Fibroblast of skin of left quadriceps (primary cell): ENCODE measurements at regions not wholly inside any gene's neighbourhood (a gene's known extent, or its start where the extent isn't known, plus 50 kb on each side); places are given as distances from the start of the nearest gene placed in this dataset.
"Not testable (repeated sequence)": the region's sequence is repeated elsewhere in the genome, so short reads cannot be mapped to it uniquely, and the experiment has no call there.

Experiments
- DNase-seq, 2 experiments: peaks; one replicate each; pipeline ENCODE4 v3.0.0-alpha.2; 2013; ENCODE audit warnings: low read depth in 2 of 2

GRCh38 chr9:74172874-74173273, 324.3 kb upstream of the RORB start:
- no peak for DNase-seq

DNA sequence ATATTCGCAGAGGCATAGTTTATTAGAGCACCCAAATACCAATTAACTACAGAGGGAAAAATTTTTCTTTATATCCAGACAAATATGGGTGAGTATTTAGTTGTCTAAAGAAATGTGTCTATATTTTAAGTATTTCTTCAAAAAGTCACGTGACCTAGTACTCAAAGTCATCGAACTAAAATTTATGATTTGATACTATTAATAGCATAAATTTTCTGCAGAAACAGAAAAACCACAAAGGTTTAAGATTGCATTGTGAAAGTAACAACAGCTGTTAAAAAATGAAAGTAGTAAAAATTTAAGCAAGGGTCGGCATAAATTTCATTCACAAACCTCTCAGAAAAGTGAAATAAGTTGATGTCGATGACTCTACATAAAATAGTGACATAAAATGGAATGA, 323.9 kb upstream of the RORB start:
- no peak for DNase-seq

DNA sequence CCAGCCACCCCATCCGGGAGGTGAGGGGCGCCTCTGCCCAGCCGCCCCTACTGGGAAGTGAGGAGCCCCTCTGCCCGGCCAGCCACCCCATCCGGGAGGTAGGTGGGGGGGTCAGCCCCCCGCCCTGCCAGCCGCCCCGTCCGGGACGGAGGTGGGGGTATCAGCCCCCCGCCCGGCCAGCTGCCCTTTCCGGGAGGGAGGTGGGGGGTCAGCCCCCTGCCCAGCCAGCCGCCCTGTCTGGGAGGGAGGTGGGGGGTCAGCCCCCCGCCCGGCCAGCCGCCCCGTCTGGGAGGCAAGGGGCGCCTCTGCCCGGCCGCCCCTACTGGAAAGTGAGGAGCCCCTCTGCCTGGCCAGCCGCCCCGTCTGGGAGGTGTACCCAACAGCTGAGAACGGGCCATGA, 299.4 kb upstream of the RORB start:
- not testable (repeated sequence) for DNase-seq

- no peak for DNase-seq
Observed at GRCh38 chr9:74205056-74205455, 292.1 kb upstream of the RORB start.

GRCh38 chr9:74218385-74219063, 278.6 kb upstream of the RORB start:
- no peak for DNase-seq

GRCh38 chr9:74220327-74220726, 276.8 kb upstream of the RORB start:
- no peak for DNase-seq

DNA sequence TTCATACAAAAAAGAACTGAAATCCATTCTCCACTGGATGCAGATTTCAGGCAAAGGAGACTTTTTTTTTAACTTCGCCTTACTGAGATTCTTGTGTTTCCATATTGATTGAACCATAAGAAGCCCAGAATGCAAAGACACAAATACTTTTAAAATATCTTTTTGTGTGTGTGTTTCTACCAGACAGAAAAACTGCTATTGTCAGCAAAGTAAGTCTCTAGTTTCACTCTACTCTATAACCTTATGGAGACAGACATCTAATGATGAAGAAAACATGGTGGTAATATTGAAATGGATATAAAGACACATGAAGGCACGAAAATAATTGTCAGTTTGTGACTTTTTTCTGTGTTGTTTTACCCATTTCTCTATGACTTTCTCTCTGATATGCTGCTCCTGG, 260.3 kb upstream of the RORB start:
- no peak for DNase-seq

GRCh38 chr9:74245866-74246497, 251.2 kb upstream of the RORB start:
- no peak for DNase-seq

DNA sequence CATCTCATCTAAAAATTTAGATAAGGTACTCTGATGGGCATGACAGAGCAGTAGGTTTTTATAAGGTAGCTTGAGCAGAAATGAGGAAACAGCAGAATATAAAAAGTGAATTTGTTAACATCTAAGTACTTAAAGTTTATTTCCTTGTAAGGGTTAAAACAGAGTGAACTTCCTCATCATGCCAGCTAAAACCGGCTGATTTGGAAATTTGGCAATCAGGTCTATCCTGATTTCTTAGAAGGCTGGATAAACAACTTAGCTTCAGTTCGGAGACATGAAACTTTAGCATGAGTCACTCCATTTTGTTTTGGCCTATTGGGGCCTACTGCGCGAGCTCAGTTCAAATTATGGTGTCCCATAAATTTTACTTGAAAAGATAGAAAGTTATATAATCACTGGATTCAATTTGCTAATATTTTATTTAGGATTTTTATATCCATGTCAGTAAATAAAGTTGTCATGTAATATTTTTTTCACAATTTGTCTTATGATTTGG, 241.6 kb upstream of the RORB start:
- DNase-seq = no peak

GRCh38 chr9:74275872-74276508, 221.1 kb upstream of the RORB start:
- DNase-seq = no peak

DNA sequence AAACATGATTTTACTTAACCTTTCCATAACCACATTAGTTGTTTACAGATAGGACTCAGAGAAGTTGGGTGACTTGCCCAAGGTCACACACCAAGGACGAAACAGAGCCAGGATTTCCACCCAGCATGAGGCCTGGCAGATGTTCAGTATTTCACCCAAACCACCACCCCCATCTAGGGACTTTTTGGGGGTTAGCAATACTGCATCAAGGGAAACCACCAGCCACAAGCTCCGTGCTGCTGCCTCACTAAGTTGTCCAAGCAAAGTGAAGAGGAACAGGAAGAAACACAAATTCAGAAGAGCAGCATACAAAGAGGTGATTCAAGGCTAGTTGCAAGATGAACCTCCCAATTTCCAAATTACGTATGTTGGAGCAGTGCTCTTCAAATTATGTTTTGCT, 219.6 kb upstream of the RORB start:
- DNase-seq = no peak

DNA sequence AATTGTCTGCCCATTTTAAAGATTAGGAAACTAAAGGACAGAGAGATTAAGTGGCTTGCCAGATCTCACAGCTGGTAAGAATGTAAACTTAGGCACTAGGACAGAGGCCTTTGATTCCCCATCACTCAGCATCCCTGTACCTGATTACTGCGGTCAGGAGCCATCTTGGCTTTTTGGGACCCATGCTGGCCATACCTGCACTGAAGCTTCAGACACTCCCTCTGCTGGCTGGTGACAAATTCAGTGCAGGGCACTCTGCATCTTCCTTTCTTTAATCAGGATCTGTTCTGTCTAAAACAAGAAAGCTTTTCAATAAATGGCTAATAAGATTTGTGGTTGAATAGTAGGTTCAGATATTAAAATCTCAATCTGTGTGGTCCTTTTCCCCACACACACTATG, 215.5 kb upstream of the RORB start:
- DNase-seq = no peak

DNA sequence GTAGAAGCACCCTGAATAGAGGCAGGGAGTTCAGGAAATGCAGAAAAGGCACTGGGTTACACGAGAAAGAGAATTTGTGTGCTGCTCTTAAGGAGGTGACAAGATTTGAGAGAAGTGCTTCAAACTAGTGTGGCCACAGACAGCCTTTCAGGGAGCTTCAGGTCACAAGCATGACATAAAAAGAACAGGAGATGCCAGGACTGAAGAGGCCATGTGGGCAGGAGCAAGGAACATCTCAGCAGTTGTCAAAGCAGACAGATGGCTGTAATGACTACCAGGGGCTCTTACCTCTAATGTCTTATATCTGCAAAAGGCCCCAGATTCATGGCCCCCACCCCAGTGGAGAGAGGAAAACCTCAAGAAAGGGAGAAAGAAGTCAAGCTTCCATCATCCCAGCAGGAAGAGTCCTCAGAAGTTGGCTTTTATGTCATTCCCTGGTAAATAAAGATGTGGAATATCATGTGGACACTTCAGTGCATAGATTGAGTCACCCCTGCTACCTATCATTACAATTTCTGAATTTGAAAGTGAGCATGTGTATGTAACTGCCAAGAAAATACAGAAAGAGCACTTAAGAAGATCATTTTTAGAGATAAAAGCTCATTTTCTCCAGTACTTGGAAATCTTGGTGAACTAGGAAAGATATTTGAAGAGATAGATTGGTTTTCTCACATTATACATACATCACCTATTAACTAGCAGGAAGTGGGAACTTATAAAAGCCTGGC, 214.4 kb upstream of the RORB start:
- DNase-seq = no peak

DNA sequence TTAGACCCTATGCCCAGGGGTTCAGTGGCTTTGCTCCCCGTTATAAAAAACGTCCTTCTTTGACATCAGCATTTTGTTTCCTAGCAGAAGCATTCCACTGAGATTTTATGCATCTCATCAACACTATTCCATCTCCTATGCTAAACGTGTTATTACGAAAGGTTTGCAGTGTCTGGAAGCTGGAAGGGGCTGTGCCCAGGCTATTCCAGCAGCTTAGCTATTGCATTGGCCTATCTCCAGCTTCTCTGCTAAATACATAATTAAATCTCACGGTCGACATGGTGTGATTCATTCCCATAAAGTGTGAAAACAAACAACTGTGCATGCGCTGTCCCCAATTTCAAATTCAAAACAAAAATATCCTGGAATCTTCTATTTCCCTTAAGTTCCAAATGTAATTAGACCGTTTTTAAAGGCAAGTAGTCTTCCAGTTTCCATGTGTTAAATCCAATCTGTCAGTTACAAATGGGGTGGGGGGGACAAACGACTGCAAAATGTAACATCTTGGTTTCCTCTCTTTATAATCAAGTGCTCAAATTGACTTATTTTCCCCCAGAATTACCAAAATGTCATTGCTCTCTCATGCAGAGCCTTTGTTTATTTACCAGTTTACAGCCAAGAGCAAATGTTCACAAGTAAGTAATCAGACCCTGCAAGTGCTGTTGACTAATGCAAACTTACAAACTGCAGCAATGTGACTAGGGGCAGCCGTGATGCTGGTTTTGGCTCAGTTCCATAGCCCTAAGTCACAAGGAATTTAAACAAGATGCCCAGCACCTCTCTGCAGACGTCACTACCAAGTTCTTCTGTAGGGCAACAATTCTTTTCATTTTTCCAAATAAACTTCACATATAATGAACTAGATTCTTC, 212.3 kb upstream of the RORB start:
- no peak for DNase-seq

DNA sequence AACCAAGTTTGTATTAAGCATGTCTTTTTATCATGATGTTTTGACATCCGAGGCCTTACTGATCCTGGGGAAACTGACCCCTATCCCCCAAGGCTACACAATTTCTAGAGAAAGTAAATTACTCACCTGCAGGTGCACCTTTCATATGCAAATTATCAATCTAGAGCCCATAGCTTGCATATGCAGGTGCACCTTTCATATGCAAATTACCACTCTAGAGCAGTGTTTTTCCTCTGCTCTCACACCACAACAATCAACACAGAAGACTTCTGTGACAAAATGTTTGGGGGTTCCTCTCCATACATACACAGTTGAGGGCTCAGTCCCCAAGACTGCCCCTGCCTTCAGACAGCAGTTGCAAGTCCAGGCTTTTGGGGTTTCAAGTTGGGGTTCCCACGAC, 203.7 kb upstream of the RORB start:
- DNase-seq = no peak

GRCh38 chr9:74303945-74304344, 193.2 kb upstream of the RORB start:
- no peak for DNase-seq

- DNase-seq = no peak
Observed at GRCh38 chr9:74304598-74304997, 192.5 kb upstream of the RORB start.

GRCh38 chr9:74309654-74310053, 187.5 kb upstream of the RORB start:
- DNase-seq = no peak

DNA sequence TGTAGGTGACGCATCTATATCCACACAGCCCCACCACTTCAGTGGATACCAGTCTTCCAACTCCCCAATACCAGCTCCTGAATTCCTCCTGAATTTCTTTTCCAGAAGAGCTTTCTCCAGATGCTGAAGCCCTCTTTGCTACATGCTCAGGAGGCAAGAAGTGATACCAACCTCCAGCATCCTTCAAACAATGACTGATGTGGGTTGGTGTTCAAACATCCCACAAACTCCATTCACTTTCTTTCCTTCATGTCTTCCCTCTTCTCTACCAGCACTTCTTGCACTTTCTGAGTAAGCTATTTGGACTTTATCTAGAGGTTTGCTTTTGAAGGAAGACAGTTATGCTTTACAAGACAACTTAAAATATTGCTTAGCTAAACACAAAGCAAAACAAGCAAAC, 179.9 kb upstream of the RORB start:
- DNase-seq = no peak

GRCh38 chr9:74321396-74321795, 175.7 kb upstream of the RORB start:
- no peak for DNase-seq

GRCh38 chr9:74322661-74323314, 174.3 kb upstream of the RORB start:
- no peak for DNase-seq
